Muscle of back (tissue), 3 donors: ENCODE measurements at regions not wholly inside any gene's neighbourhood (a gene's known extent, or its start where the extent isn't known, plus 50 kb on each side); places are given as distances from the start of the nearest gene placed in this dataset.
"Not testable (repeated sequence)": the region's sequence is repeated elsewhere in the genome, so short reads cannot be mapped to it uniquely, and the experiment has no call there.

Source experiments
- DNase-seq, 3 donors: peaks; one replicate each; pipeline versions ENCODE4 v3.0.0 to v3.0.0-alpha.2; 2013

DNA sequence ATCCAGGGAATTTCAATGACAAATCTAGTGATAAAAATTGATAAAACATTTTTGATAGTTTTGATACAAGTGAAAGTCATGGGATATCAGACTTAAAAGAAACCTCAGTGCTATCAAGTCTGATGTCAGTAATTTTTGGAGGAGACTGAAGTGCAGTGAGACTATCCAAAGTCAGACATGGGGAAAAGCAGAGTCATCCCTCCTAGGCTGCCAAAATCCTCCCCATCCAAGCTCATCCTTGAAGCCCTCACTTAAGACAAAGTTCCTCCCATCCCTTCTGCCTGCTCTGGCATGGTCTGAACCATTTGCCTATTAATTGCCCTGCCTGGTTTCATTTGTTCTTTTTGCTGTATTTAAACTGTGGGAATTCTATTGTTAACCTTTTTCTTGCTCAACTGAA lies 456.9 kb upstream of the UBE2E2 start:
- peak; percentile 40 to 67 (median 42) for DNase-seq

- DNase-seq = peak in 2 of 3 donors; percentile 20 to 61
Measured at GRCh38 chr3:22748453-22749045, 454.6 kb upstream of the UBE2E2 start.

DNA sequence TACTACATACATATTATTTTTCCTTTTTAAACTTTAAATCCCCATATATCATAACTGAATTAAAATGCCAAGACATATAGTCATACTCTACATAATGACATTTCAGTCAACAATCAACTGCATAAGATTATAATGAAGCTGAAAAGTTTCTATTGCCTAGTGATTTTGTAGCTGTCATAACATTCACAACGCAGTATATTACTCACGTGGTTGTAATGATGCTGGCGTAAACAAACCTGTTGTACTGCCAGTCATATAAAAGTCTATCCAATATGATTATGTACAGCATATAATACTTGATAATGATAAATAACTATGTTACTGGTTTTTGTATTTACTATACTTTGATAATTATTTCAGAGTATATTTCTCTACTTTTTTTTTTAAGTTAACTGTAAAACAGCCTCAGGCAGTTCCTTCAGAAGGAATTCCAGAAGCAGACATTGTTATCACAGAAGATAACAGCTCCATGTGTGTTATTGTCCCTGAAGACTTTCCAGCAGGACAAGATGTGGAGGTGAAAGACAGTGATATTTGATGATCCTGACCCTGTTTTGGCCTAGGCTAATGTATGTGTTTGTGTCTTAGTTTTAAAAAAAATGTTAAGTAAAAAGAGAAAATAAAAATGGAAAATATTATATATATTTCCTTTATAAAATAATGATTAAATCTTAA lies 443.4 kb upstream of the UBE2E2 start:
- DNase-seq = no peak

- DNase-seq = no peak
Measured at GRCh38 chr3:22765679-22766078, 437.4 kb upstream of the UBE2E2 start.

DNA sequence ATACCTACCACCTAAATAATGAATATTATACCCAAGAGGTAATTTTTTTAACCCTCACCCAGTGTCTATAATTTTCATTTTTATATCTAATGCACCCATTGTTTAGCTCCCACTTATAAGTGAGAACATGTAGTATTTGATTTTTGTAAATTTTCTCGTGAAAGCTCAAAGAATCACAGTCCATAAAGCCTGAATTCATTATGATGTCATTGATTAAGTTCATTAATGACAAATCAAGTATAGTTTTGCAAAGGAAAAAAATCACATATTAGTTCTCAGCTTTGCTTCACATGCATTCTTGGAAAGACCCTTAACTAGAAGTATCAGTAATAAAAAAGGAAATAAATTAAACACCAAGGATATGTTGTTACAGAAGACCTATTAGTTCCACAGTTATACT lies 425.3 kb upstream of the UBE2E2 start:
- no peak for DNase-seq

GRCh38 chr3:22779737-22780136 lies 423.4 kb upstream of the UBE2E2 start:
- DNase-seq = no peak

DNA sequence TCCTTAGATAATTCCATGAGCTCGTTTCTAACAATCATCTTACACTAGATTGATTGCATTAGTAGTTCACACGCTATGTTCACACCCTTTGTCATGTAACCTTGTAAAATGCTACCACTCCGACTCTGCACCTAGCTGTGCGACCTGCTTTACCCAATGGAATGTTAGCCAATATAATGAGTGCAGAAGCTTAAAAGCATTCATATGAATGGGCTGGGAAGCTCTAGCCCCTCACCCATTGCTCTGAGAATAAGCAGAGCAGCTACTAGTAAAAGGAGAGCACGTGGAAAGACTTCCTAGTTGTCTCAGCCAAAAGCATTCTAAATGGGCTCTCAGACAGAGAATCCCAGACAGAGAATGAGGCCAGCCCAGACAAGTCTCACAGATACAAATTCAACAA lies 410.6 kb upstream of the UBE2E2 start:
- DNase-seq = no peak

- no peak for DNase-seq
Measured at GRCh38 chr3:22795917-22796316, 407.2 kb upstream of the UBE2E2 start.

DNA sequence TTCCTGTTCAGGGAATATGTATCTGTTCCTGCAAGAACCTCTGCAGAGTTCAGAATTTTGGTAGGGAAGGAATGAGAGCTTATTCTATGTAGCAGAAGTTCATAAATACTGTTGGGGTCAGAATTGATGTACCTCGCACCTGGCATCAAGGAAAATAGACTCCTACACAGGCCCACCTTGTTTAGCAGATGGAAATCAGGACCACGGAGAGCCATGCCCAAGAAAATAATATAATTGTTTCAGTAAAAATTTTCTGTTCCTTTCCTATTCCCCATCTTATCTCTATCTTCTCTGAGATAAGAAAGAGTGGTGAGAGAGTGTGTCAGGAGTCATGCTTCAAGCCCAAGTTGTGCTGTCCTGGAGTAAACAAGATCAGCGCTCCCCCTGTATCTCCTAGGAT lies 404.7 kb upstream of the UBE2E2 start:
- DNase-seq = no peak

- no peak for DNase-seq
Measured at GRCh38 chr3:22819209-22819608, 383.9 kb upstream of the UBE2E2 start.

GRCh38 chr3:22835041-22835440 lies 368.1 kb upstream of the UBE2E2 start:
- DNase-seq = no peak

- DNase-seq = no peak
Measured at GRCh38 chr3:22836131-22836530, 367.0 kb upstream of the UBE2E2 start.

- DNase-seq = no peak
Measured at GRCh38 chr3:22843854-22844253, 359.3 kb upstream of the UBE2E2 start.

DNA sequence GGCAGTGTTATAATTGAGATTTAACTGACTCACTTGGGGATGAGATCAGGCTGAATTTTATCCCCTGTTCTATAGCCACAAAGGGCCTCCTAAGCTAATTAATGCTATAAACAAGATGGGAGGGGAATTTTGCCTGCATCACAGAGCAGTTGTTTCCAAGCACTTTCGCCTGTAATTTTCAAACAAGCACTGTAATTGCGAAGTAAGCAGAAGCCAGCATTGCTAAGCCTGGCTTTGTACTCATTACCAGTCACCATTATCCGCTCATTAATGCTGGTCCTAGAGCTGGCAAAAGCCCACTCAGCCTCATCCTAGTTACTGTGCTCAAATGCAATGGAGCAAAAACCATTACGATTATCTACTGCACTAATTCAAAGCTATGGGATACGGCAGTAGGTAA lies 356.6 kb upstream of the UBE2E2 start:
- DNase-seq = no peak

DNA sequence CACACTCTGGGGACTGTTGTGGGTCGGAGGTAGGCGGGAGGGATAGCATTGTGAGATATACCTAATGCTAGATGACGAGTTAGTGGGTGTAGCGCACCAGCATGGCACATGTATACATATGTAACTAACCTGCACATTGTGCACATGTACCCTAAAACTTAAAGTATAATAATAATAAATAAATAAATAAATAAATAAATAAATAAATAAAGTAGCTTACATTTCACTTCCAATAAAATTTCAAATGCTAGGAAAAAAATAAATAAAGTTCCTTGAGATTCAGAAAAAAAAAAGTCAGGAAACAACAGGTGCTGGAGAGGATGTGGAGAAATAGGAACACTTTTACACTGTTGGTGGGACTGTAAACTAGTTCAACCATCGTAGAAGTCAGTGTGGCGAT lies 353.5 kb upstream of the UBE2E2 start:
- DNase-seq = not testable (repeated sequence)

DNA sequence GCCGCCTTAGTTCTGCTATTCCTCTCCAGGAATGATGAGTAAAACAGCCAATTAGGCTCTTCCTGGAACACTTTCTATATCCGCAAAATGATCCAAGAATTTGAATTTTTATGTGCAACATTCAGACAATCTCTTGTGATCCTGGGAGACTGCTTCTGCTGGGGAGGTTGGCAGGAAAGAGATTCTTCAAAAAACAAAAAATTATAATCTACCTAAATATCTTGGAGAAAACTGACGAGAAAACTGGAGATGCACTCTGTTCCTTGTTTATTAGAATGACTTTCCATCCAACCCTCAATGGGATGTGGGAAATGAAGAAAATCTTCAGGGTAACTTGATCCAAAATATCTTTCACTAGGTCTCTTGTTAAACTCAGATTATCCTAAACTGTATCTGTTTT lies 346.3 kb upstream of the UBE2E2 start:
- peak; percentile 9 to 58 (median 10) for DNase-seq

DNA sequence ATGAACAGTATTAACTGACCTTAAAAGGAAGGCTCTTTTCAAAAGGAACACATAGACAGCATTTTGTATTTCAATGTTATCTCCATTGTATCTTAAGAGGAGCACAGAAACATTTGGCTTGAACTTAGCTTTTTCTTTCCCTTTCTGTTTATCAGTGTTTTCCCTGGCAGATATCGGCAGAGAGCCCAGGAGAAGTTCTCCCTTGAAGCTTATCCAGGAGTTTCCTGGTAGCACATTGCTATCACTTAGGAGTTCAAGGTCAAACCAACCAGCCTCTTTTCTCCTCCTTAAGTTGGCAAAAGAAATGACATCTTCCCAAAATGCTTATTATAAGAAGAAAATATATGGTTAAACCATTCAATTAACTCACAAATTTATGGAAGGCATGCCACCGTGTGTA lies 344.6 kb upstream of the UBE2E2 start:
- DNase-seq = no peak

GRCh38 chr3:22859618-22860017 lies 343.5 kb upstream of the UBE2E2 start:
- no peak for DNase-seq

GRCh38 chr3:22861426-22861825 lies 341.7 kb upstream of the UBE2E2 start:
- DNase-seq = no peak

DNA sequence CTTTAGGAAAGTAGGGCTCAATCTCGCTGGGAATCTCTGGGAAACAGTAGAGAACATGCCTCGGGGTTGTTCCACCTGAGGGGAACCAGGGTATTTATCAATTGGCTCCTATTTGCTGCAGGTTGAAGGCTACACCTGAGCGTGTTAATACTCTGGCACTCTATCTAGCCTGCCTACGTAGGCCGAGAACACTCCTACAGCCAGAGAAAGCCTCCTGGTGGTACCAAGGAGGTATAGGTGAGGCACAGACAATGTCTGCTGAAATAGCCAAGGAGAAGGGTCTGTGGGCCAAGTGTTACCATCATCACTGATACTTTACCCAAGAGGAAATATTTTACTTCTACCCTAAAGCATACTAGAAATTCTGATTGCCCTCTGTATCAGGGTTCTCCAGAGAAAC lies 341.0 kb upstream of the UBE2E2 start:
- DNase-seq = no peak

- not testable (repeated sequence) for DNase-seq
Measured at GRCh38 chr3:22882834-22883233, 320.3 kb upstream of the UBE2E2 start.

GRCh38 chr3:22885039-22885438 lies 318.1 kb upstream of the UBE2E2 start:
- no peak for DNase-seq

DNA sequence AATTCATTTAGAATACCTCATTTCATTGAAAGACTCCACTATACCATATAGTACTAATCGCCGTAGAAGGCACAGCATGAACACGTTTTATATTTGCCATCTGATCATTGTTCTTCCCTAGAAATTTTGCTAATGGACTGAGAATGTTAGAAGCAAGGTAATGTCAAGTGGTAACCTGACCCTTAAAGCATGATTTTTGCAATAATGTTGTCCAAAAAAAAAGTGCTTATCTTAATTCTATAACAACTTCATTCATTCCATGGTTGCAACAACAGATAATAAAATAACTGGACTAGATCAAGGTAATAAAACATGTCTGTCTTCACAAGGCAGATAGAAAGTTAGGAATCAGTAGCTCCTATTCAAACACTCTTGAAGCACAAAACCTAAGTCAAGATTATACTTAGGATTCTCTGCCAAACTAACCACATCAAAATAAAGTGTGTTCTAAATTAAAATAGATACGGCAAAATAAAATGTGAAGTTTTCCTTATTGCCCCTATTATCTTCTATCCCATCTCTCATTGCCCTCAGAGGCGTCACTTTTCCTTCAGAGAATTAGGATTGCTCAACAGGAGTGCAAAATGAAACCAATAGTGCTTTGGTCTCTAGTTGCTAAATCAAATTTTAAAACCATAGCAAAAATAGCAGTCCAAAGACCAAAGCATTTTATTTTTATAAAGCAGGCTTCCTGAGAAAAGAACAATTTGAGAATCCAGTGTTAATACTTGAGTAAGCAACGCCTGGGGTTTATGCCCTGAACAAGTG lies 317.4 kb upstream of the UBE2E2 start:
- no peak for DNase-seq
